Transverse colon (tissue), 4 donors: ENCODE measurements at regions not wholly inside any gene's neighbourhood (a gene's known extent, or its start where the extent isn't known, plus 50 kb on each side); places are given as distances from the start of the nearest gene placed in this dataset.

Source experiments
- EP300 ChIP-seq: sonication (generic); formaldehyde crosslinking; IDR thresholded peaks from one replicate; pipeline ENCODE4 v1.6.1; 2017; ENCODE audit warnings: antibody characterized with exemption, low read depth
- POLR2A ChIP-seq: fragments of 450-650 bp; IDR thresholded peaks from one replicate; pipeline ENCODE4 v1.6.1; 2016; ENCODE audit warnings: antibody characterized with exemption, mild to moderate bottlenecking, moderate library complexity
- POLR2AphosphoS5 ChIP-seq, 3 donors: sonication (generic); formaldehyde crosslinking; IDR thresholded peaks; one replicate each; pipeline ENCODE4 v1.6.1; 2016; ENCODE audit warnings: antibody characterized with exemption in 3 of 3
- TF ChIP-seq, protein P1 (sequence below), 5 experiments: fragments of 200-600 bp in 3 of 5; fragments of 450-650 bp in 2 of 5; sonication (generic) in 3 of 5; IDR thresholded peaks; 1 replicate in 2 of 5; 2 replicates in 3 of 5; pipeline ENCODE4 v1.5.1; 2016 to 2017; ENCODE audit warnings: antibody characterized with exemption in 5 of 5, inconsistent platforms in 3 of 5, mild to moderate bottlenecking in 2 of 5, moderate library complexity in 1 of 5

DNA sequence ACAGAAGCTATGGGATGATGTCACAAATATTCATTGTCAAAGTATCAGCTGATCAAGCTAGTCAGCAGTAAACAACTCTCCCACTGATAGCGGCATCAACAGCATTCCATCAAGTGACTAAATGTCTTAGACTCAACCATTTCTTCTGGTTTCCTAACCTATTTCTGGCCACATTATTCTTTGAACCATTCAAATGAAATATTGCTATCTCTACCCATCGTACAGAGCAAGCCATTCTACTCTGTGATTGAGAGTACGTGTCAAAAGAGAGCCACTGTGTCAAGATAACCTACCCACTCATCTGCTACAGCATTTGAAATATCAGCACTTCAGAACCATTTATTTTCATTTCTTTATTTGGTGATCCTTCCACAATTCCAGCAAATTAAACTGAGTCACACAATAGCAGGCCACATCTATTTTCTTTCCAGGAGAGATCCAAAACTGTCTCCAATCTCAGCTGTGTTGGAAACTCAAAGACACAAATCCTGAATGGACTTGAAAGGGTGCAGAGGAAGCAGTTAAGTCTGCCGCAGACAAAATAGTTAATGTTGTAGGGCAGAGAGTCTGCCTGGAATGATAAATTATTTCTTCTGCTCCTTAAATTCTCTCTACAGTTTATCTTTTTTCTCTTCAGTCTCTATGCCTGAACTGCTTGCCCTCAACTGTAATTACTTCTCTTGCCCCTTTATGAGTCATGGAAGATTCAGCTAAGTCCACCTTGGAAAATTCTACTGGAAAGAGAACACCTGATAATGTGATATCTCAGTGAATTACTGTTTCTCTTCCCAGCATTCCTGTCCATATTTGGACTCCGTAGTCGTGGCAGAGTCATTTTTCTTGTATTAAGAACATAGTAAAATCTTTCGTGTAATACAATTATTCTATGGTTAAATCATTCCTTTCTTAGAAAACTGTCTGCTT, 364.8 kb downstream of the PDGFC start:
- no peak for TF ChIP-seq EP300
- TF ChIP-seq, protein P1, sequence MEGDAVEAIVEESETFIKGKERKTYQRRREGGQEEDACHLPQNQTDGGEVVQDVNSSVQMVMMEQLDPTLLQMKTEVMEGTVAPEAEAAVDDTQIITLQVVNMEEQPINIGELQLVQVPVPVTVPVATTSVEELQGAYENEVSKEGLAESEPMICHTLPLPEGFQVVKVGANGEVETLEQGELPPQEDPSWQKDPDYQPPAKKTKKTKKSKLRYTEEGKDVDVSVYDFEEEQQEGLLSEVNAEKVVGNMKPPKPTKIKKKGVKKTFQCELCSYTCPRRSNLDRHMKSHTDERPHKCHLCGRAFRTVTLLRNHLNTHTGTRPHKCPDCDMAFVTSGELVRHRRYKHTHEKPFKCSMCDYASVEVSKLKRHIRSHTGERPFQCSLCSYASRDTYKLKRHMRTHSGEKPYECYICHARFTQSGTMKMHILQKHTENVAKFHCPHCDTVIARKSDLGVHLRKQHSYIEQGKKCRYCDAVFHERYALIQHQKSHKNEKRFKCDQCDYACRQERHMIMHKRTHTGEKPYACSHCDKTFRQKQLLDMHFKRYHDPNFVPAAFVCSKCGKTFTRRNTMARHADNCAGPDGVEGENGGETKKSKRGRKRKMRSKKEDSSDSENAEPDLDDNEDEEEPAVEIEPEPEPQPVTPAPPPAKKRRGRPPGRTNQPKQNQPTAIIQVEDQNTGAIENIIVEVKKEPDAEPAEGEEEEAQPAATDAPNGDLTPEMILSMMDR (IDR thresholded peaks at IDR 0.05) = no peak
- TF ChIP-seq POLR2AphosphoS5 (IDR thresholded peaks at IDR 0.05) = no peak
- TF ChIP-seq POLR2A = no peak
